PC-9 (cell line): ENCODE measurements at regions not wholly inside any gene's neighbourhood (a gene's known extent, or its start where the extent isn't known, plus 50 kb on each side); places are given as distances from the start of the nearest gene placed in this dataset.

Source experiments
- EZH2 ChIP-seq: fragments of 200-600 bp; sonication (generic); IDR thresholded peaks from 2 replicates; pipeline ENCODE4 v1.8.0; 2017; ENCODE audit warnings: antibody characterized with exemption, low read depth
- TF ChIP-seq, protein P1 (sequence below): fragments of 200-600 bp; sonication (generic); conservative IDR thresholded peaks from 2 replicates; pipeline ENCODE4 v1.6.1; 2017; ENCODE audit warnings: mixed run types, antibody characterized with exemption, mild to moderate bottlenecking, moderate library complexity

GRCh38 chr9:95649801-95650213 lies 133.0 kb upstream of the PTCH1 start:
- no peak for TF ChIP-seq EZH2
- TF ChIP-seq, protein P1, sequence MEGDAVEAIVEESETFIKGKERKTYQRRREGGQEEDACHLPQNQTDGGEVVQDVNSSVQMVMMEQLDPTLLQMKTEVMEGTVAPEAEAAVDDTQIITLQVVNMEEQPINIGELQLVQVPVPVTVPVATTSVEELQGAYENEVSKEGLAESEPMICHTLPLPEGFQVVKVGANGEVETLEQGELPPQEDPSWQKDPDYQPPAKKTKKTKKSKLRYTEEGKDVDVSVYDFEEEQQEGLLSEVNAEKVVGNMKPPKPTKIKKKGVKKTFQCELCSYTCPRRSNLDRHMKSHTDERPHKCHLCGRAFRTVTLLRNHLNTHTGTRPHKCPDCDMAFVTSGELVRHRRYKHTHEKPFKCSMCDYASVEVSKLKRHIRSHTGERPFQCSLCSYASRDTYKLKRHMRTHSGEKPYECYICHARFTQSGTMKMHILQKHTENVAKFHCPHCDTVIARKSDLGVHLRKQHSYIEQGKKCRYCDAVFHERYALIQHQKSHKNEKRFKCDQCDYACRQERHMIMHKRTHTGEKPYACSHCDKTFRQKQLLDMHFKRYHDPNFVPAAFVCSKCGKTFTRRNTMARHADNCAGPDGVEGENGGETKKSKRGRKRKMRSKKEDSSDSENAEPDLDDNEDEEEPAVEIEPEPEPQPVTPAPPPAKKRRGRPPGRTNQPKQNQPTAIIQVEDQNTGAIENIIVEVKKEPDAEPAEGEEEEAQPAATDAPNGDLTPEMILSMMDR = no peak
